HUES64 (cell line): ENCODE measurements at regions not wholly inside any gene's neighbourhood (a gene's known extent, or its start where the extent isn't known, plus 50 kb on each side); places are given as distances from the start of the nearest gene placed in this dataset.

Experiments used
- H3K27ac ChIP-seq: 2 replicates; pipeline ENCODE4 v1.7.0; 2013; ENCODE audit warnings: low read depth, low read length, inconsistent platforms
- H3K27me3 ChIP-seq: 2 replicates; pipeline ENCODE4 v1.6.1; 2013; ENCODE audit warnings: mild to moderate bottlenecking, low read length; ENCODE audit not compliant: insufficient read depth
- H3K36me3 ChIP-seq: 2 replicates; pipeline ENCODE4 v1.6.1; 2013; ENCODE audit warnings: mild to moderate bottlenecking, low read length; ENCODE audit not compliant: insufficient read depth
- H3K4me1 ChIP-seq: 2 replicates; pipeline ENCODE4 v1.6.1; 2013; ENCODE audit warnings: mild to moderate bottlenecking, low read length, moderate library complexity; ENCODE audit not compliant: insufficient read depth
- H3K4me3 ChIP-seq: 2 replicates; pipeline ENCODE4 v1.5.1; 2013; ENCODE audit warnings: mild to moderate bottlenecking, low read length, moderate library complexity
- H3K9ac ChIP-seq: 2 replicates; pipeline ENCODE4 v1.6.1; 2013; ENCODE audit warnings: mild to moderate bottlenecking, low read depth, low read length
- H3K9me3 ChIP-seq: 2 replicates; pipeline ENCODE4 v1.6.1; 2013; ENCODE audit warnings: low read depth, low read length; ENCODE audit not compliant: insufficient read depth
- WGBS: fragments of 150-250, 120-280 bp; methylation state at CpG from one replicate; pipeline ENCODE4 v1.1.7; 2013; ENCODE audit warnings: missing lambda C conversion rate; 5-methylcytosine and 5-hydroxymethylcytosine counted together

DNA sequence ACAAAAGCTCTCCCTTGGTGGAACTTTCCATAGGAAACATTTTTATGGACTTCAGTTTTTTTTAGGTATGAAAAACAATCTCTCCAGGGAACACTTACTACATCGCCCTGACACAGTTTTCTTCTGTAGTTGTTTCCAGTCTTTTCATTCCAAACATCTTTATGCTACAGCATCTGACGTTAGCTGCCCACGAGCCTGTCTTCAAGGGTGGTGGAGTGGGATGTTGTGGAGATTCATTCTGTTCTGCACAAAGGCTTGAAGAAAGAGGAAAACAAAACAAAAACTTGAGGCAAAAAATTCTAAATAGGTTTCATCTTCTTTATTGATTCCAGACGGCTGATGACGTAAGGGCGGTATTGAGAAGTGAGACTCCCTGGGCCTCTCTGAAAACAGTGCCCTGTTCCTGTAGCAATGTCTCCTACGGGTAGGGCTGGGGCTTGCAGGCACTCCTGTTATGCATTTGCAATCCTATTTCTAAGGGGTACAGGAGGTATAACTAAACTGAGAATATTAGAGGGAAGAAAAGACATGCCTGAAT lies 375.0 kb downstream of the RNF144A start:
- H3K36me3 ChIP-seq: no peaks in the 10 kb centered on the region
- H3K27me3 ChIP-seq: no peaks in the 10 kb centered on the region
- no peak overlapping the region for H3K27ac ChIP-seq
- H3K9me3 ChIP-seq: no peaks in the 10 kb centered on the region
- no peak overlapping the region for H3K4me3 ChIP-seq
- no peaks in the 10 kb centered on the region for H3K4me1 ChIP-seq
- H3K9ac ChIP-seq: no peak overlapping the region
- 96% methylated on average over 7 of the region's 7 CpGs for WGBS

DNA sequence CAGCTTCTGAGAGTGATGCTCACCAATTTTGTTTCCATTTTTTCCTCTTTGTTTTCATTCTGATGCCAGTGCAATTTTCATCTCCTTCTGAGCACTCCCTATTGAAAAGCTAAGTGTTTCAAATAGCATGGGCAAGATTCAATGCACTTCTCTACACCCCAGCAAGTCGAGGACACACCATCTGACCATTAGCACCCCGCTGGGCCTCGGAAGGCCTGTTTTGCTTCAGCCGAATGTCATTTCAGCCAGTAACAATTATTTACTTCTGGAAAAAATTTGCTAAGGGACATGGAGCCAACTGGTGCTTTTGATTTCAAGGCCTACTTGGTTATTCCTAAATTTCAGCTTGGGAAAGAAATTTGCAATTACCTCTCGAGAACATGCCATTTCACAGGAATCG lies 392.4 kb downstream of the RNF144A start:
- WGBS: 88% methylated on average over 6 of the region's 6 CpGs

DNA sequence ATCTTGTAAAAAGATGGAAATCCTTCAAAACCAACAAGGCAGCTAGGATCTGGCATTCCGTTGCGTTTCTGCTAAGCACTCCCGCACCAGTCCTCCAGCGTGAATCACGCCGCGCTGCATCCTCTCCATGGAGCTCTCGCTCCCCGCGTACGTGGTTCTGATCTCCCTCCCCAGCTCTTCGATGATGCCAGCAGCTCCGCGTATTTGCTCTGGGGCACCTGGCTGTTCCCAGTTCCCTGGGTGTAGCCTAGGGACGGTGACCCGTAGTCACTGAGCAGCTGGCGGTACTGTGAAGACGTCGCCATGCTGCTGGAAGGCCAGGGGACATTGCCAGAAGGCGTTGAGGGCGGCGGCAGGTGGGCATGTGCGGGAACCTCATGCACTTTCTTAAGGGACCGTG lies 407.5 kb downstream of the RNF144A start:
- Histone ChIP-seq H3K4me3 (peak overlapping the region; percentile 9; the same call in 1 of the 2 replicates), H3K27ac (no peak overlapping the region), H3K4me1 (peaks cover 25% of the 10 kb centered on the region), H3K9me3 (no peaks in the 10 kb centered on the region), H3K9ac (no peak overlapping the region), H3K36me3 (no peaks in the 10 kb centered on the region), H3K27me3 (peaks cover 11% of the 10 kb centered on the region; the same call in 1 of the 2 replicates)
- 73% methylated on average over 24 of the region's 24 CpGs for WGBS

More for the DNA sequence above, 392.4 kb downstream of the RNF144A start:
- Histone ChIP-seq H3K36me3 (no peaks in the 10 kb centered on the region), H3K27me3 (no peaks in the 10 kb centered on the region), H3K9me3 (no peaks in the 10 kb centered on the region), H3K27ac (no peak overlapping the region), H3K4me3 (no peak overlapping the region), H3K9ac (no peak overlapping the region), H3K4me1 (no peaks in the 10 kb centered on the region)

DNA sequence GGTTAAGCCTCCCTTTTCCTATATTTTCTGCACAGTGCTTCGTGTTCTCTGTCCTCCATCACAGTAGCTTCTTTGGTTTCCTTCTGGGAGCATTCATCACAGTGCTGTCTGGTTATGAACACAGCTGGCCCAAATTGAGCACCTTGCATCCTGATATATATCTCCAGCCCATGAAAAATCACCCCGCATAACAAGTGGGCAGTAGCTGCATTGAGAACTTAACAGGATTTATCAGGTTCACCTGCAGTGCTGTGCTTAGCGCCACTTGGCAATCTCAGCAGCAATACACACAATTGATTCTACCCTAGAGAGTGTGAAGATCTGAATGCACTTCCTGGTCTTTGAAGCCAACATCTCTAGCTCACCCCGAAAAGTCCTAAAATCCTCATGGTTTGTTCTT lies 408.0 kb downstream of the RNF144A start:
- H3K4me1 ChIP-seq: peaks cover 25% of the 10 kb centered on the region
- H3K27ac ChIP-seq: no peak overlapping the region
- H3K9ac ChIP-seq: no peak overlapping the region
- H3K4me3 ChIP-seq: no peak overlapping the region
- H3K27me3 ChIP-seq: peaks cover 11% of the 10 kb centered on the region; the same call in 1 of the 2 replicates
- WGBS: 87% methylated on average over 4 of the region's 4 CpGs
- no peaks in the 10 kb centered on the region for H3K9me3 ChIP-seq
- no peaks in the 10 kb centered on the region for H3K36me3 ChIP-seq

DNA sequence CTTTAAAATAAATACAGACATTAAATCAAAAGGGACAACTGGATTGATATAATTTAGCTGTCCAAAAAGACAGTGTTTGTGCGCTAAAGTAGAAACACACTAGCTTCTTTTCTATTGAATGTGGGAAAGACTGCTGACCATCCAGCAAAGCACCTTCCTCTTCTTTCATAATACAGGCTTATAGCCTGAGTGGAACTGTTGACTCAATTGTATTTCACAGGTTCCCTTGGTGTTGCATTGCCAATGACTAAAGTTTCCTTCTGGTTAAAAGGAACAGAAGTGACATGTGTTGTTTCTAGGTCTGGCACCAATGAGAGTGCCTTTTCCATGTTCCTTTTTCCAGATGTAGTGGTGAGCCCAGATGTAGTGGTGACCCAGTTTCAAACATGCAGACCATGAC lies 412.3 kb downstream of the RNF144A start:
- Histone ChIP-seq H3K9me3 (no peaks in the 10 kb centered on the region), H3K27me3 (peaks cover 11% of the 10 kb centered on the region; the same call in 1 of the 2 replicates), H3K9ac (no peak overlapping the region), H3K36me3 (no peaks in the 10 kb centered on the region), H3K4me1 (peaks cover 7% of the 10 kb centered on the region; the same call in 1 of the 2 replicates), H3K4me3 (no peak overlapping the region), H3K27ac (no peak overlapping the region)
- WGBS: 100% methylated on average over 1 of the region's 1 CpG

DNA sequence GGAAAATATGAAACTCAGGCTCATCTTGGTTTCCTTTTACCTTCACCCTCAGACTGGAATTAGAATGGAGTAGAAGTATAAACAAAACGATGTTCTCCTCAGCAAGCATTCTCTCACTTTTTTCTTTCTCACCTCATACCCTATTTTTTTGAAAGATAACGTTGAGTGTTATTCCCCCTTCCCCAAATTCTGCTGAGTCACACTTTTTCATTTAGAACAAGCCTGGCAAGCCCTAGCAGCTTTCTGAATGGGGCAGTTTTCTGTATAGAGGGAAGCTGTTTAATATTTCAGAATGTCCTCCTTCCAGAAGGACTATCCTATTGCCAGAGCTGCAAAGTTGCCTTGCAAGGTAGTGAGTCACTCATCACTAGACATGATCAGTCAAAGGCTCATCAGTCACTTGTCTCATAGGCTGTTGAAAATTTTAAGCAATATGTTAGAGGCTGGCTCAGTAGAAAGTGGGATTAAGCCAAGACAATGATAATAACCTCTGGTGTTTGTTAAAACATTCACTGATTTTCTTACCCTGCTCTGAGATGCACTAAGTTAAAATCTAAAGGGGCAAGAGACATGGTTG lies 416.1 kb downstream of the RNF144A start:
- no peak overlapping the region for H3K9ac ChIP-seq
- no peaks in the 10 kb centered on the region for H3K36me3 ChIP-seq
- WGBS: 84% methylated on average over 2 of the region's 2 CpGs
- H3K4me1 ChIP-seq: no peaks in the 10 kb centered on the region
- H3K9me3 ChIP-seq: no peaks in the 10 kb centered on the region
- H3K27me3 ChIP-seq: no peaks in the 10 kb centered on the region
- no peak overlapping the region for H3K27ac ChIP-seq
- H3K4me3 ChIP-seq: no peak overlapping the region

DNA sequence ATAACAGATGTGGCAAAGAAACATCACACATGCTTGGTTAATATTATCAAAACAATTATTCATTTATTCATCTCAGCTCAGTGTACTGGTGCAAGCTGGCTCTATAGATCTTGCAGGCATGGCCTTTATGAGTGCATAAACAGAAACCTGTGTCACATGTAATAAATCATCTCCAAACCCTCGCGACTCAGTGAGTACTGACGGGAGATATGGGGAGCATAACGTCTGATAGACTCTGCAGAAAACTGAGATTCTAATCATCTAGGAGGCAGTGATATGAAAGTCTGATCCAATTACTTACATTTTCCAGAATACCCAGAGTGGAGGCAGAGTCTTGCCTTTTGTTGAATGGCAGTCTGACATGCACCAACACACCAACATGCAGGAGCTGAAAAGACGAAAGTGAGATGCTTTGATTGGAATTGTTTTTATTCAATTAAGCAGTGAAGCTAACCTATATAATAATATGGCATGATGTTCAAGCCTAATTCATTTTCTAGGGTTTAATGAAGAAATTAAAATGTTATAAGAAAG lies 416.8 kb downstream of the RNF144A start:
- Histone ChIP-seq H3K9me3 (no peaks in the 10 kb centered on the region), H3K9ac (no peak overlapping the region), H3K36me3 (no peaks in the 10 kb centered on the region), H3K4me3 (no peak overlapping the region), H3K27ac (no peak overlapping the region), H3K4me1 (no peaks in the 10 kb centered on the region), H3K27me3 (no peaks in the 10 kb centered on the region)
- WGBS: 100% methylated on average over 4 of the region's 5 CpGs

DNA sequence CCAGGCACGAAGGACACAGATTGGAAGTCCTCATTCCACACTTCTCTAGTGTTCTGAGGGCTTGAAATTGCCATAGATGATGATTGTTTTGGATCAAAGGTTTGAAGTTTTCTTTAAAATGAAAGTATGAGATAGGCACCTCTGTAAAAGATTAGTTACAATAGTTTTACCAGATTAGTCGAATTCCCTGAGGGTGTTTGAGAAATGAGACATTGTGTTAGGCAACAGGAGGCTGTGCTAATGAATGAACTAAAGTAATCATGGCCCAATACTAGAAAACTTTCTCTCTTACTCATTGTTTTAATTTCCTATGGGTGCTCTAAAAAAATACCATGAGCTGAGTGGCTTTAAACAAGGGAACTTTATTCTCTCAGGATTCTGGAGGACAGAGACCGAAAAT lies 421.7 kb downstream of the RNF144A start:
- no peaks in the 10 kb centered on the region for H3K9me3 ChIP-seq
- WGBS: 96% methylated on average over 3 of the region's 3 CpGs
- H3K9ac ChIP-seq: no peak overlapping the region
- no peaks in the 10 kb centered on the region for H3K27me3 ChIP-seq
- no peaks in the 10 kb centered on the region for H3K4me1 ChIP-seq
- no peak overlapping the region for H3K27ac ChIP-seq
- H3K4me3 ChIP-seq: no peak overlapping the region
- H3K36me3 ChIP-seq: no peaks in the 10 kb centered on the region

DNA sequence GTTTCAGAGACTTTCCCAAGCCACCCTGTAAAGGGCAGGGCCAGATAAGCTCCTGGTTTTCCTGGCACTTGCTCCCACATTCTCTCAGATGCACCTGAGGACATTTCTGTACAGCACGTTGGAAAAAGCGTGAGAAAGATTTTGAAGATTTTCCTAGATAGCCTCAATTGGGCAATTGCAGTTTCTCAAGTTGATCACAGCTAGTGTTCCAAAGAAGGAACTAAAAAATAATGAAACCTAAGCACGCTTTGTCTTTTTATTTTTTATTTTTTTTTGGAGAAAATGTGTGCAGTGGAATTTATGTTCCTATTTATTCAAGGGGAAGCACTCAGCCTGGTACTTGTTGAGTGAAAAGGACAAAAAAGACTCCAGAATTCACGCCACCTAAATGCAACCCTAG lies 429.1 kb downstream of the RNF144A start:
- H3K4me1 ChIP-seq: no peaks in the 10 kb centered on the region
- no peak overlapping the region for H3K4me3 ChIP-seq
- H3K36me3 ChIP-seq: no peaks in the 10 kb centered on the region
- no peaks in the 10 kb centered on the region for H3K9me3 ChIP-seq
- no peaks in the 10 kb centered on the region for H3K27me3 ChIP-seq
- H3K9ac ChIP-seq: no peak overlapping the region
- H3K27ac ChIP-seq: no peak overlapping the region
- WGBS: 96% methylated on average over 4 of the region's 4 CpGs

DNA sequence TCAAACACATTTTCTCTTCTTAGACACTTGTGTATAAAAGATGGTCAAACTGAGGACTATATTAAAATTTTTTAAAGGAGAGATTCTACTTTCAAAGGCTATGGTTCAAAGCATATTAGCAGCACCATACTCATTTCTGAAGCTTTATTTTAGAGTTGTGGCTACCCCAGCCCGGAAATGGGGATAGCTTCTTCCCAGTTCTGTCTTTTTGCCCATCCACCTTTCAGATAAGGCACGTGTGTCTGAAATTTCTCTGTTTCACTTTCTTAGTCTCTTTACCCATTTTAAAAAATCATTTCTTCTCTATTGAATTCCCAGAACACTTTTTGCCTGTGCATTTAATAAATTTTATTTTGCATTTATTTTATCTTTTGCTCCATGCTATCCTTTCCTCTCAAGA lies 431.5 kb downstream of the RNF144A start:
- Histone ChIP-seq H3K4me3 (no peak overlapping the region), H3K9ac (no peak overlapping the region)
- WGBS: 94% methylated on average over 2 of the region's 2 CpGs

DNA sequence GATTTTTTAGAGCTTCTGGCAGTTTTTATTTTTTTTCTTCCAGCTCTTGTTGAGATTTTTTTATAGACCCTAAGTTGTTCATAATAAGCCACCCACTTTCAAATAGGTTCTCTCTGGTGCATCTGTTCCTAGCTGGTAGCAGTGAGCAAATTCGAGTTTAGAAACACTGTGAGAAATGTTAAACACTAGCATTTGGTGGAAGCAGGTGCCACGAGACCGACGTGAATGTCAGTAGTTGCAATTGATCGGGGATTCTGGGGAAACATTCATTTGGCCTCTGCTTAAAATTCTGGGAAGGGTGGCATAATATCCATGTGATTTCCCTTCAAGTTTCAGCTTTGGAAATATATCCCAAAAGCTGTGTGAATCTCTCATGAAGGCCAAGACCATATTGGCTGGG lies 435.0 kb downstream of the RNF144A start:
- H3K4me3 ChIP-seq: no peak overlapping the region
- no peaks in the 10 kb centered on the region for H3K27me3 ChIP-seq
- H3K9me3 ChIP-seq: no peaks in the 10 kb centered on the region
- H3K27ac ChIP-seq: no peak overlapping the region
- no peaks in the 10 kb centered on the region for H3K4me1 ChIP-seq
- no peak overlapping the region for H3K9ac ChIP-seq
- 97% methylated on average over 5 of the region's 5 CpGs for WGBS
- H3K36me3 ChIP-seq: no peaks in the 10 kb centered on the region

More for the DNA sequence above, 431.5 kb downstream of the RNF144A start:
- H3K36me3 ChIP-seq: no peaks in the 10 kb centered on the region
- H3K9me3 ChIP-seq: no peaks in the 10 kb centered on the region
- no peaks in the 10 kb centered on the region for H3K4me1 ChIP-seq
- H3K27ac ChIP-seq: no peak overlapping the region
- no peaks in the 10 kb centered on the region for H3K27me3 ChIP-seq
